ENCODE measurements at regions not wholly inside any gene's neighbourhood (a gene's known extent, or its start where the extent isn't known, plus 50 kb on each side); places are given as distances from the start of the nearest gene placed in this dataset.

DNA sequence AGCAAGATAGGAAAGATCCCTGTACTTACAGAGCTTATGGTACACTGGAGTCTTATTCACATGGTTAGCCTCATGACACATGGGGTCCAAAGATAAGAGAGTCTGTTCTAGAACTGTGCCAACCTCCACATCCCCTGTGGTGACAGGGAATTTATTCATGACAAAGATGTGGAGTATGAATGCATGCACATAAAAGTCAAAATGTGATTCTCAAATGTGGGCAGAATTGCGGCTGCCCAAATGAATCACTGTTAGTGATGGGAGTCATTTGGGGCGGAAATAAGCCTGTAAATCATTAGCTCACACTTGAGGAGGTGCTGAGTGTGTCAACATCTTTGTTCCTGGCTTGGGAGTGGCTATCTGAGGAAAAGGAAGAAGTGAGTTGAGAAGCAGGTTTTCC, 560.6 kb downstream of the SLC4A3 start:
- peak; percentile 92 for DNase-seq (ENCODE audit: low read depth)

DNA sequence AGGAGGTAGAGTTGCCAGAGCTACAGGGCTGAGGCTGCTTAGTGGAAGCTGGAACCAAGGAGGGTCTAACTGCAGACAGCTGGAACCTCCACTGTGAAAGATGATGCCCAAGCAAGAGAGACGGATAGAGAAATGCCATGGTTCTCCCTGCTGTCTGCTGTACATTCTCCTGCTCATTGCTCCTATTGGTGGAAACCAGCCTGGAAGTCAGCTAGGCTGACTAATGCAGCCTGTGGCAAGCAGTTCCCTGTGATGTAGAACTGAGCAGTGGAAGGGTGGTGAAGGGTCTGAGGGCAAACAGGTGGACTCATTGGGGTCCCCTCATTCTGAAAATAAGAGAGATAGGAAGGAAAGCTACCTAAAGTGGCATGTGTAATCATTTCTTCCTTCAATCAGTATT, 563.6 kb downstream of the SLC4A3 start:
- Histone ChIP-seq H3K4me3 (ENCODE audit: low read depth, low read length) (no peak overlapping the region), H3K36me3 (ENCODE audit: control insufficient read depth, insufficient read depth, low read length) (no peaks in the 10 kb centered on the region), H3K27me3 (ENCODE audit: control insufficient read depth, insufficient read depth, low read length) (no peaks in the 10 kb centered on the region)
- DNase-seq (ENCODE audit: low read depth), result no peak
- TF ChIP-seq, protein P1, sequence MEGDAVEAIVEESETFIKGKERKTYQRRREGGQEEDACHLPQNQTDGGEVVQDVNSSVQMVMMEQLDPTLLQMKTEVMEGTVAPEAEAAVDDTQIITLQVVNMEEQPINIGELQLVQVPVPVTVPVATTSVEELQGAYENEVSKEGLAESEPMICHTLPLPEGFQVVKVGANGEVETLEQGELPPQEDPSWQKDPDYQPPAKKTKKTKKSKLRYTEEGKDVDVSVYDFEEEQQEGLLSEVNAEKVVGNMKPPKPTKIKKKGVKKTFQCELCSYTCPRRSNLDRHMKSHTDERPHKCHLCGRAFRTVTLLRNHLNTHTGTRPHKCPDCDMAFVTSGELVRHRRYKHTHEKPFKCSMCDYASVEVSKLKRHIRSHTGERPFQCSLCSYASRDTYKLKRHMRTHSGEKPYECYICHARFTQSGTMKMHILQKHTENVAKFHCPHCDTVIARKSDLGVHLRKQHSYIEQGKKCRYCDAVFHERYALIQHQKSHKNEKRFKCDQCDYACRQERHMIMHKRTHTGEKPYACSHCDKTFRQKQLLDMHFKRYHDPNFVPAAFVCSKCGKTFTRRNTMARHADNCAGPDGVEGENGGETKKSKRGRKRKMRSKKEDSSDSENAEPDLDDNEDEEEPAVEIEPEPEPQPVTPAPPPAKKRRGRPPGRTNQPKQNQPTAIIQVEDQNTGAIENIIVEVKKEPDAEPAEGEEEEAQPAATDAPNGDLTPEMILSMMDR (IDR thresholded peaks at IDR 0.05; ENCODE audit: insufficient read depth, low read length, poor library complexity, severe bottlenecking), result no peak

More for the DNA sequence above, 560.6 kb downstream of the SLC4A3 start:
- no peak overlapping the region for H3K4me3 ChIP-seq (ENCODE audit: low read depth, low read length)
- H3K36me3 ChIP-seq (ENCODE audit: control insufficient read depth, insufficient read depth, low read length), result no peaks in the 10 kb centered on the region
- no peaks in the 10 kb centered on the region for H3K27me3 ChIP-seq (ENCODE audit: control insufficient read depth, insufficient read depth, low read length)
- TF ChIP-seq, protein P1 (IDR thresholded peaks at IDR 0.05; ENCODE audit: insufficient read depth, low read length, poor library complexity, severe bottlenecking), result no peak

DNA sequence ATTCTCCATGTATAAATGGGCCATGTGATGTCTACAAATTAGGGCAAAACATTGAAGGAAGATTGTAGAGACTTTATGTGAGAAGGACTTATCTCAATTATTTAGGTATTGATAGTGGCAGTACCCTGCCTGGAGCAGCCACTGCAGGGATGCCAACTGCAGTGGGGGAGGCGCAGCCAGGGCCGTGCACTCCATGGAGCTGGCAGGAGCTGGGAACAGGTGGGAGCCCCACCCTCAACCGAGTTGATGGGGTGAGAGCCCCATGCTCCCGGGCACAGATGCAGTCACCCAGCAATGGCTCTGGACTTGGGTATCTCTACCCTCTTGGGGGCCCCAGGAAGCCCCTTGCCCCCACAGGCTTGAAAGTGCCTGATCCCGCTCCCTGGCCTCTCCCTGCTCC, 564.3 kb downstream of the SLC4A3 start:
- H3K4me3 ChIP-seq (ENCODE audit: low read depth, low read length), result no peak overlapping the region
- no peaks in the 10 kb centered on the region for H3K36me3 ChIP-seq (ENCODE audit: control insufficient read depth, insufficient read depth, low read length)
- no peak for DNase-seq (ENCODE audit: low read depth)
- TF ChIP-seq, protein P1 (IDR thresholded peaks at IDR 0.05; ENCODE audit: insufficient read depth, low read length, poor library complexity, severe bottlenecking), result no peak
- H3K27me3 ChIP-seq (ENCODE audit: control insufficient read depth, insufficient read depth, low read length), result no peaks in the 10 kb centered on the region

DNA sequence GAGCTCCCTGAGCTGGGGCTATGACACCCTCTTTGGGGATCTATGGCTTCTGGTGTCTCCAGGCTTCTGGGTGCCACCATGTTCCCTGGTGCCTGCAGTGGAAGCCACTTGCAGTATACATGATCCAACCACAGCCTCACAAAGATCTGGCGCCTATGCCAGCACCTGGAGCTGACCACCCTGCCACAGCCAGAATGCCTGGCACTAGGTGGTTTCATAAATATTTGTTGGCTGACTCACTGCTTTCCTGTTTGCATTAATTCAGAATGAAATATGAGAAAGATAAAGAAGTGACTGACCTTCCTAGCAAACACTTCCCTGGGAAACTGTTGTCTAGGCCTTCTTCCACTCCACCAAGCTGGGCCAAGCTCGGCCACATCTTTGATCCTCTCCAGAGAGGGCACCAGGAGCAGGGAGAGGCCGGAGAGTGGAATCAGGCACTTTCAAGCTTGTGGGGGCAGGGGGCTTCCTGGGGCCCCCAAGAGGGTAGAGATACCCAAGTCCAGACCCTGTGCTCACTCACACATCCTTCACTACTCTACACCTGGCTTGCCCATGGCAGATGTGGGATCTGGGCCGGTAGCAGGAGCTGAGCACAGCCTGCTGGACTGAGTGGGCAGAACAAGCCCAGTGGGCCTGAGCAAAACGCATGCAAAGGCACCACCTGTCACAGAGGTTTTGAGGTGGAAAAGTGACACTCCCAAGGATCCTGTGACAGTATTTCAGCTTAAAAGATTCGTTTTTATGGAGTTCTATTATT, 565.7 kb downstream of the SLC4A3 start:
- Histone ChIP-seq H3K36me3 (ENCODE audit: control insufficient read depth, insufficient read depth, low read length) (no peaks in the 10 kb centered on the region), H3K27me3 (ENCODE audit: control insufficient read depth, insufficient read depth, low read length) (no peaks in the 10 kb centered on the region), H3K4me3 (ENCODE audit: low read depth, low read length) (no peak overlapping the region)
- DNase-seq (ENCODE audit: low read depth), result peak; percentile 23
- TF ChIP-seq, protein P1 (IDR thresholded peaks at IDR 0.05; ENCODE audit: insufficient read depth, low read length, poor library complexity, severe bottlenecking), result no peak

DNA sequence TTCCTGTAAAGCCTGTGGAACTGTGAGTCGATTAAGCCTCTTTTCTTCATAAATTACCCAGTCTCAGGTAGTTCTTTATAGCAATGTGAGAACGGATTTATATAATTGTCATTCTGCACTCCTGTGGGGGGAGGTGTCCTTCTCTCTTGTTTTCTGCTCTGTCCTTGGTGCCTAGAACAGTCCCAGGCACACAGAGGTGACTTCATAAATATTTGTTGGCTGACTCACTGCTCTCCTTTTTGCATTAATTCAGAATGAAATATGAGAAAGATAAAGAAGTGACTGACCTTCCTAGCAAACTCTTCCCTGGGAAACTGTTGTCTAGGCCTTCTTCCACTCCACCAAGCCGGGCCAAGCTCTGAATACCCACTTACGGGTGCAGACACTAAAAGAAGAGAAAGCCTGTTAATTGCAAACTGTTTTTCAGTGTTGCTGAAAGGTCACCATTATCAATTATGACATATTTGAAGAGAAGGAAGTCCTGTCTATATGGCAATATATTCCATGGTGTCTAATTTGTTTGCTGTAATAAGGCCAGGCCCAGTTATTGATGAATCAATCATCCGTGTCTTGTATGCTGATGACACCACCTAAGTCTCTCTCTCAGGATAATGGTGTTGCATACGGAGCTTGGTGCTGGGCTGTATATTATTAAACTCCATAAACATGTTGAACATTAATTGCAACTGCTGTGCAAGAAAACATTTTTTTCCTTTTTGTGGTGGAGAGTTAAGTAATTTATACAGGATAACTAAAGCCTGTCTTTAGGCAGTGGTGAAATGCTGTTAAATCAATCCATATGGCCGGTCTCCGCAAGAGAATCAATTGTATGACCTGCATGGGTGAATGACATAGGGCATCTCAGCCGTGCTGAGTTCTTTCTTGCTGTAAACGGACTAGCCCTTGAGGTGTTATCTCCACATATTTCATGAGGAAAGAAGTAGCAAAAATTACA, 567.5 kb downstream of the SLC4A3 start:
- no peak for DNase-seq (ENCODE audit: low read depth)
- no peaks in the 10 kb centered on the region for H3K27me3 ChIP-seq (ENCODE audit: control insufficient read depth, insufficient read depth, low read length)
- no peaks in the 10 kb centered on the region for H3K36me3 ChIP-seq (ENCODE audit: control insufficient read depth, insufficient read depth, low read length)
- TF ChIP-seq, protein P1 (IDR thresholded peaks at IDR 0.05; ENCODE audit: insufficient read depth, low read length, poor library complexity, severe bottlenecking), result no peak
- H3K4me3 ChIP-seq (ENCODE audit: low read depth, low read length), result no peak overlapping the region

All from kidney epithelial cell (primary cell).